Smooth muscle cell of the brain vasculature (primary cell): ENCODE measurements at regions not wholly inside any gene's neighbourhood (a gene's known extent, or its start where the extent isn't known, plus 50 kb on each side); places are given as distances from the start of the nearest gene placed in this dataset.

Experiments used
- DNase-seq: peaks from one replicate; pipeline ENCODE4 v3.0.0-alpha.2; 2012; ENCODE audit warnings: low read depth, low spot score

- DNase-seq = no peak
Measured at GRCh38 chr13:50357586-50358118, 342.4 kb downstream of the KCNRG start.

GRCh38 chr13:50358231-50359040 is 343.2 kb downstream of the KCNRG start:
- DNase-seq = no peak

- no peak for DNase-seq
Measured at GRCh38 chr13:50359041-50359367, 343.8 kb downstream of the KCNRG start.

DNA sequence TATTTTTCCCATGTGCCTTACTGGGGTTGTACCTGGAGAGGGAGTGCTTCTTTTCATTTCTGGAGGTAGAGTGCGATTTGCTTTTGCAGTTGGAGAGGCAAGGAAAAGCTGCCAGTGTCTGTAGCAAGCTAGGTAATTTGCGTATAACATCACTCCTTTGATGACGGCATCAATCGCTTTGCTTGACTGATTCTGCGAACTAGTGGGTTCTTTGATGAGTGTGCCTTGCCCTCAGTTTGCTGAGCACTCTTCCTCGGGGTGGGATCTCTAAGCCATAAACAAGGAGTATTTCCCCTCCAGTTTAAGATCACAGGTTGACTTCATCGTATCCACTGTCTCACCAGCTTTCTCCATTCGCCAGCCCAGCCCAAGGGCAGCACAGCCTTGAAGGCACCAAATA is 344.5 kb downstream of the KCNRG start:
- no peak for DNase-seq

DNA sequence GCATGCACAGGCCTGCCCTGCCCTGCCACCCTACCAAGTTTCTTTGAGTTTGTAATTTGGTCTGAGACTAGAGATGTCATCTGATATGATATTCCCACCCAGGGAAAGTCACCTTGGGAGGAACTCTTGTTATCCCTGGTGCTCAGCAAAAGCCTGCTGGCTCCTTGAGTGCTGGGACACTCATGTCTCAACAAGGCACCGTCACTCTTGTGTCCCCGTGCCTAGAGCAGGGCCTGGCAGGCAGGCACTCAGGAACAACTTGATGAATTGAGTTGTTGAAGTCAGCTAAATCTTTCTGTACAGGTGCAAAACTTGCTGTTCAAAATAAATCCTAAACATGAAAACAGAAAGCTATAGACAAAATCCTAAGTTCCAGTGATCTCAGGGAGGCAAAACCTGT is 345.4 kb downstream of the KCNRG start:
- no peak for DNase-seq

DNA sequence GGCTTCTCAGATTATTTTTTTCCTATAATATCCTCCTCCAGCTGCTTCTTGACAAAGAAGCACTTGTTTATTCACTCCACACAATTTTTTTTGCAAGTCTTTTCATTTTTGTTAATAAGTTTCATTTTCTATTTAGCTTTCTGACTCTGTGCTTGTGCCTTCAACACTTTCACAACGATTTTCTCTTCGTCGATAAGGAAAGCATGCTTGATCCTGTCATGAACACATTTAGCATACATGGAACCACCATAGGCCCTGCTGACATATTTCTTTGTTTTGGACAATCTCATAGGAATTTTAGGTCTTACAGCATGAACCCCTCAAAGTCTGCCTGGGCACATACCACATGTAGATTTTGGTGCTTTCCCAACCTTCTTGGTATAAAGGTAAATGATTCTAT is 346.0 kb downstream of the KCNRG start:
- no peak for DNase-seq

- no peak for DNase-seq
Measured at GRCh38 chr13:50365408-50366391, 350.5 kb downstream of the KCNRG start.

DNA sequence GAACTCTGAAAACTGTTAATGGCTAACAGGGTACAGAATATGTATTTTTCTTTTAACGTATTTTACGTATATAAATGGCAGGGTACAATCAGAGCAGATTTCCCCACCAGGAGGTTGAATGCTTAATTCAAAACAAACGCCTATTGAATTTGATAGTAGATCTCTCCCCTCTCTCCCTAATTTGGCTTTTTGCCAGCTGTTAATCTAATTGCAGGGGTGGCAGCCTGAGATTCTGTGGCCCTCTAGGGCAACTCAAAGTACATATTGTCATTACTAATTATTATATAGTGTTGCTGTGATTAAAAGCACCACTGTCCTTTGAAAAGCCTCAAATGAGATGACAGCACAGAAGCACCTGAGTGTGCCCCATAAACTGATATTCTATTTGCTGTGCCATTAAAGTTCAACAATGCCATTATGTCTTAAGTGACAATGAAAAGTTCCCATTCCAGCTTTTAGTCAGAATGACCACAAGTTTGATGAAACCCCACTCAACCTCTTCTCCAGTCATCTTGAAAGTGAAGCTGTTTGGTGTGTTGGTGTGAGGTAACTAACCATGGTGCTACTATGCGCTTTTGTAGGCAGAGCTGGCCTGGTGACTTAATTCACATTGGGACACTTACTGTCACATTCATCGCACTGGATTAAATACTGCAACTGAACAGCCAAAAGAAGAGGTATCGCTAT is 351.4 kb downstream of the KCNRG start:
- no peak for DNase-seq

DNA sequence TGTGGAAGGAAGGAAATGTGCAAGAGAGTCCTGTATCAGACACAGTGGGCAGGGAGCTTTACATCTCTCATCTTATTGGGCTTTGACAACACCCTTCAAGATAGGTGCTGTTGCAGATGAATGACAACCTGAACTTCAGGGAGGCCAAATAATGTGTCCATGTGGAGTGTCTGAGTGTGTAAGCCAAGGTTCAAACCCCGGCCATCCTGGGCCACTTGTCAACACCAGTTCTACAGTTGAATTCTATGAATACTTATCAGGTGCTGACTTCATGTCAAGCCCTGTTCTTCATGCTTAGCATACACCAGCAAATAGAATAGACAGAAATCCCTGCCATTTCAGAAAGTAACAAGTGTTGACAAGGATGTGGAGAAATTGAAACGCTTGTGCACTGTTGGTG is 354.4 kb downstream of the KCNRG start:
- no peak for DNase-seq

- DNase-seq = no peak
Measured at GRCh38 chr13:50370303-50370950, 355.2 kb downstream of the KCNRG start.

DNA sequence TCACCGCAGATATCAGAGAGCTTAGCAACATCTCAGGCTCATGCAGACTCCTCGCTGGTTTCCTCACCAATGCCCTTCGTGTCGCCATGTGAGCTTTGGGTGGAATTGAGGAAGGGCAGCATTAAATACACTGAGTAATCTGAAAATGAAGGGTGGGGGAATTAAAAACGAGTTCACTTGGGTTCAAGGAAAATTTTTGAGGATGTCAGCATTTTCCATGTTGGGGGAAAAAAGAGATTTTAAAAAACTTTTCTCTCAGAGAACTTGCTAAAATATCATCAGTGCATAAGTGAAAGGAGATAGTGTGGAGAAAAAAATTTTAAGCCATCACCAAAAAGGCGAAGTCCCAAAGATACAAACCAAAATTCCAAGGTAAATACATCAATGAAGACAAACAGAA is 359.3 kb downstream of the KCNRG start:
- no peak for DNase-seq

DNA sequence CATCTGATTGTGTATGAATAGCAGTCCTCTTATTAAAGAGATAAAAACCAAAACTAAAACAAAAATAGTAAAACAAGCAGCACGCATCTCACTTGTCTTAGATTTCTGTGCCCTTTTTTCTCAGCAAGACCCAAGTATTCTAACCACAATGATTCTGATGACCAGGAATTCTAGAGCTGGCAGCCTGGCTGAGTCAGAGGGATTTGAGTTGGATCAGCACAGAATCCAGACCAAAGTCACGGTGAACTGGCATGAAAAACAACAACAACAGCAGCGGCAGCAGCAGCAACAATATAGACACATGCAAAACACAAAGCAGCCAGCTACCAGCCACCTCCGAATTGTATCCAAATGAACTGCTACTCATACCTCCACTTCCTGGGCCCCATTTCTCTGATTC is 360.5 kb downstream of the KCNRG start:
- DNase-seq = no peak

DNA sequence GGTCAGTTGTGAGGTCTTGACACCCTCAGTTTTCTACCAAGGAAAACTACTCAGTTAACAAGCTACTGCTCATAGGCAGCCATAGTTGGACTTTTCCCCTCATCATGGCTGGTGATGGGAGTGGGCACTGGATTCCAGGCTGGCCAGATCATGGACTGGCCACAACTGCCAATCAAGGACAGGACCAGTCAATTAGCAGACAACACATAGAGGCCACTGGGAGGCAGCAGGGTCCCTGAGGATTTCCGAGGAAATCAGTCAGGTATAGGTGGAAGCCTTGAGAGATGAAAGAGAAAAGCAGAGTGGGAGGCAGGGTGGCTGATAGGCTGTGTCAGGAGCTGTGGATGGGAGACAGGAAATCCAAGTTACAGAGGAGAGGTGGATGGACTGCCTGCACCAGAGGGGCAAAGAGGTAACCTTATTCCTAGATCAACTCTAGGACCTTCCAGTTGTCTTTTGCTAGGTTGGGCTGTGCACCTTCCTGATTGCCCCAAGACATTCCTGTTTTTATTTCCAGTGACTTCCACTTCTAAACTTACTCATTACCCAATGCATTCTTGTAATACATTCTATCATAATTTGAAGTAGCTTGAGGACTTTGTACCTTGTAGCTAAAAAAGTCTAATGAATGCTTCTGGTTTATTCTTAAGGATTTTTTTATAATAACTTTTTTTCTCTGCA is 361.8 kb downstream of the KCNRG start:
- no peak for DNase-seq

GRCh38 chr13:50377726-50378270 is 362.6 kb downstream of the KCNRG start:
- DNase-seq = no peak

- no peak for DNase-seq
Measured at GRCh38 chr13:50378509-50379044, 363.3 kb downstream of the KCNRG start.

DNA sequence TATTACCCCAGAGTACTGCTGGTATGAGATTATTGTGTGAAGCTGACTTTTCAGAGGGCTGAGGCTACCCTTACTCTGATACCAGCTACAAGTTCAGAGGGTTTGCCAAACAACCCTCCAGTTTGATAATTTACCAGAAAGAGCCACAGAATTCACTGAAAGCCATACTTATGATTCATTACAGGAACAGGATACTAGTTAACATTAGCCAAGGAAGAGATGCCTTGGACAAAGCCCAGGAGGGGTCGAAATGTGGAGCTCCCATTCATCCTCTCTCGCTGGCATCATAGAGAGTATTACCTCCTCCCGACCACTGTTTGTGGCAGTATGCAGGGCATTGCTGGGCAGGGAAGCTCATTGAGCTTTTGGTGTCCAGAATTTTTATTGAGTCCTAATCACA is 364.3 kb downstream of the KCNRG start:
- no peak for DNase-seq

GRCh38 chr13:50380905-50381304 is 365.7 kb downstream of the KCNRG start:
- no peak for DNase-seq

- no peak for DNase-seq
Measured at GRCh38 chr13:50382511-50382910, 367.3 kb downstream of the KCNRG start.

DNA sequence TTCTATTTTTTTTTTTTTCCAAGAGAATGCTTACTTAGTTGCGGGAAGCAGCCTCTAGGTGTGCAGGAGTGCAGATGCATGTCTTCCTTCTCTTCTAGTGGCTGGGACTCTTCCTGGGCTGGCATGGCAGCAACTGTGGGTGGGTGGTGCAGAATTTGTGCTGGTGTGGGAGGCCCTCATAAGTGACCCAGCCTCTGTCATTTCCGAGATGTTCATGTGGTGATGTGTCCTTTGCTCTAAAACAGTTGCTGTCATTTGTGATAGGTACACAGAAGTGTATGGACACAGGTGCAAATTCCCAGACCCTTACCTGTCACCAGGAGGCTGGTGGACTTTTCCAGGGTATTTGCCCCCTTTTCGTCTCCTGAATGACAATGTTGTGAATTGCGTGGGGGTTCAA is 367.7 kb downstream of the KCNRG start:
- DNase-seq = no peak

- no peak for DNase-seq
Measured at GRCh38 chr13:50384724-50385123, 369.5 kb downstream of the KCNRG start.
